NOMO-1 (cell line): ENCODE measurements at regions not wholly inside any gene's neighbourhood (a gene's known extent, or its start where the extent isn't known, plus 50 kb on each side); places are given as distances from the start of the nearest gene placed in this dataset.

Experiments used
- DNase-seq, 2 experiments: peaks; one replicate each; lab custom pipeline; 2025; ENCODE audit not compliant: unreplicated experiment in 2 of 2; lab: John Stamatoyannopoulos, UW

DNA sequence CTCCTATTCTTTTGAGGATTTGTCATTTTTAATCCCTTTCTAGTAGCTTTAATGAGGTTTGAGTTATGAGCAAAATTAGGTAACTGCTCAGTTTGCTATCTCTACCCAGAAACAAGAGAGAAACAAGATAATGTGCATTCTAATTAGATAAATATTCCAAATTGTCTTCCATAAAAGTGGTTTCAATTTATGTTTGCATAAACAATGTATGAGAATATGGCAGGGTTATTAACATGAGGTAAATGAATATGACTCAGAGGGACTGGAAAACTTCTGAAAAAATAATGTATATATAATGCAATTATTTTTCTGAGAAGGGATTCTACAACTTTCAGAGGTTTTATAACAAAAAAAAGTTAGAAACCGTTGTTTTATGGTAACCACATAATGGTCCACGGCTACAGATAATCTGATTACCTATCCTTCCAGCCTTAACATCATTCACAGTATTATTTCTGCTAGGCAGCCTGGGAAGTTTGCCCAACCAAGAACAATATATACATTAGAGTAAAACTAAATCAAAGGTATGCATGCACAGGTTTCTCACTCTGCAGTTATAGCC, 101.2 kb downstream of the CRPPA start:
- no peak for DNase-seq

DNA sequence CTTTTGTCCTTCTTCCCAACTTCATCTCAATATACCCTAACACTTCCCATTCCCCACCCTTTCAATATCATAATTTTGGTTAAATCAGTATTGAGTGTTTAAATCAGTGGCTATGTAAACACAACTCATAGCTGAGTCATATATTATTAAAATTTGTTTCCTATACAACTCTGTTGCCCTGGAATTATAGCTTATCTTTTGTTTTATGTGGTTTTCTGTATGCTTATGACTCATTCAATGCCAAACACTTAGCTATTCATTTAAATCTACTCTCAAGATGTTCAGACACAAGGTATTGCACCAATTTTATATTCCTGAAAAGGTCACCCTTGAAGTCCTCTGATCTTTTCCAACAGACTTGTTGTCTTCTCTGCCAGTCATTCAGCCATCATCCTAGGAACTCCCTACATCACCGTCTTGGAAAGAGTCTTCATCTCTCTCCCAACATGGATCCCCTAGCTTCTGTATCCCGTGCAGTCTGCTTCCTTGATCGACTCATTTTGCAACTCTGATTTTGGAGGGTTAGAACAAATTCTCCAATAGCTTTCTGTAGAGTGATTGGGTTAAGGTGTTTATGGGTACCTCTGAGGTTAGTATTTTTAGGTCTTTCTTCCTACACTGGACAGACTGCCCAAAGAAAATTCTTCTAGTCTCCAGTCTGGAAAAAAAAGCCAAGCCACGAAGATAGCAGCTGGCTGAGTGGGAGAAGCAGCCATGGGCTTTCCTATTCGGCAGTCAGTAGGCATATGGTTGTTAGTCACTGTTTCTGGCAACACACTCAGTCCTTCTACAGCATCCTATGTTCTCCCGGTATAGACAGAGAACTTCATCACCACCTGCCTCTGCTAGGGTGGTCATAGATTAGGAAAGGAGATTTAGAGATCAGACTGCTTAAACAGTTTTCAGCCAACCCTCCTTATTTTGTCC, 102.1 kb downstream of the CRPPA start:
- no peak for DNase-seq

DNA sequence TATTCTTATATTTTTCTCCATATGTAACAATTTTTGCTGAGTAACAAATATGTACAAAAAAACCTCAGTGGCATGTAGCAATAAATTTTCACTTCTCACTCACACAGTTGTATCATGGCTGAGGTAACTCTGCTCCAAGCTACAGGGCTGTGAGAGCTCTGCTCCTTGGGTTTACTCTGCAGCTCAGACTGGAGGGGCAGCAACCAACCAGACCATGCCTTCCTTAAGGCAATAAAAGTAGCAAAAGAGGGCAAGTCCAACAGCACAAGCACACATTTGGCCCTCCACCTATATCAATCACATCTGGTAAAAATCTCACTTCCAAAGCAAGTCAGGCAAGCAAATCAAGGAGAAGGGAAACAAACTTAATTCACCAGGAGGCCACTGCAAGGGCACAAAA, 102.9 kb downstream of the CRPPA start:
- no peak for DNase-seq

DNA sequence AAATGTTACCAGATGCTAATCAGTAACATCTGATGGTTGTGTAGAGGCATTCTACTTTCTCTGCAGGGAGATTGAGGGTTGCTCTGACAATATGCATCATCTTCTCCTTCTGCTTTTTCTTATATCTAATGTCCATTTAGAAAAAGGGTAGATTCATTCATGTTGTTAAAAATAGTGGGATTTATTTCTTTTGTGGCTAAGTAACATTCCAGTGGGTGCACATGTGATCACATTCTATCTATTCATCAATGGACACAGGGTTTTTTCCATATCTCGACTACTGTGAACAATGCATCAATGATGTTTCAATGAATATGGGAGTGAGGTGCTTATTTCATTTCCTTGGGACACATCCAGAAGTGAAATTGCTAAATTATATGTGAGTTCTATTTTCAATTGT, 103.9 kb downstream of the CRPPA start:
- DNase-seq, result no peak

- no peak for DNase-seq
Observed at GRCh38 chr7:16315280-16315679, 106.1 kb downstream of the CRPPA start.

DNA sequence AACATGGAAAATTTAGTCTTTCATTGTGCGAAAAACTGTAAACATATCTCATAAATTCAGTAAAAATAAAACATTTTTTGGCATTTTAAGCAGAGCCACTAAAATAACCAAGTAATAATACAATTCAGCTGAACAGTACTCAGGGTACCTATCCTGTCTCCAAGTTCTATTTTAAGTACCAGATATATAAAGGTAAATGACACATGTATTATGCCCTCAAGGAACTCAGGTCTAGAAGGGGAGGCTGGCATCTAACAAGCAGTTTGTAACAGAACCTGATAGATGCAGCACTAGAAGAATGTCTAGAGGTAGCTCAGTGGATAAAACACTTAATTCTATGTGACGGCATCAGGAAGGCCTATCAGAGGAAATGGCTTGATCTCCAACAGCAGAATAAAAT, 112.2 kb downstream of the CRPPA start:
- DNase-seq, result no peak

GRCh38 chr7:16301291-16301690, 120.0 kb downstream of the CRPPA start:
- no peak for DNase-seq

DNA sequence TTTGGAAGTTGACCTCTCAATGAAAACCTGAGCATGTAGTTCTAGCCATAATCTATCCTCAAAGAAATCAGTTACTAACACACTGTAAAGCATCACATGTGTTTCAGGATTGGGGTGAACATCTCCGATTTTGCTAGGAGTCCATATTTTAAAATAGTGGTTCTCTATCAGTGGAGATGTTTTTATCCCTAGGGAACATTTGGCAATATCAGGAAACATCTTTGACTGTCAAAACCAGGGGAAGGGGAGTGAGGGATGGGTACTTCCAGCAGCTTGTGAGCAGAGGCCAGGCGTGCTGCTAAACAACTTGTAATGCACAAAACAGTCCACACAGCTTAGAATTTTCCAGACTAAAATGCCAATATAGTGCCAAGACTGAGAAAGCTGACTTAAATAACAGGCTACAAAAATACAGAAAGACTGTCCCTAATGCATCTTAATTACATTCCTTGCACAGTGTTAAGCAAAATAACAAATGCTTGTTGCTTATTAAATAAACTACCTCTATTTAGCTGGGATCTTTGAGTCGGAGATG, 120.9 kb downstream of the CRPPA start:
- DNase-seq, result no peak

- no peak for DNase-seq
Observed at GRCh38 chr7:16299853-16300252, 121.5 kb downstream of the CRPPA start.

DNA sequence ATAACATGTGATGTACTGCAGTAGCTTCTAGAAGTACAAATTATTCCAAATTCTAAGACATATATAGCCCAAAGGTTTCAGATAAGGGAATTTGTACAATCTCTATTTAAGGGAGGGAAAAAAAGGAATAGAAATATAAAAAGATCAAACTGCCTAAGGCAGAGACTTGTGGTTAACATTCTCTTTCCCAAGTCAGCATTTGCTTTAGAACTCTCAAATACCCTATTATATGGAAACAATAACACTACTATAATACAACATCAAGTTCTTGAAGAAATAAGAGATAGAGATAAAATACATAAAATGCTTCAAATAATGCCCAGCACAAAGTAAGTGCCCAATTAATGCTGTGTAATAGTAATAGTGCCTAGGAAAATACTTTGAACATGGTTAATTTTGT, 123.1 kb downstream of the CRPPA start:
- no peak for DNase-seq

GRCh38 chr7:16295558-16295957, 125.8 kb downstream of the CRPPA start:
- DNase-seq, result no peak

GRCh38 chr7:16293669-16294425, 127.5 kb downstream of the CRPPA start:
- DNase-seq, result no peak

DNA sequence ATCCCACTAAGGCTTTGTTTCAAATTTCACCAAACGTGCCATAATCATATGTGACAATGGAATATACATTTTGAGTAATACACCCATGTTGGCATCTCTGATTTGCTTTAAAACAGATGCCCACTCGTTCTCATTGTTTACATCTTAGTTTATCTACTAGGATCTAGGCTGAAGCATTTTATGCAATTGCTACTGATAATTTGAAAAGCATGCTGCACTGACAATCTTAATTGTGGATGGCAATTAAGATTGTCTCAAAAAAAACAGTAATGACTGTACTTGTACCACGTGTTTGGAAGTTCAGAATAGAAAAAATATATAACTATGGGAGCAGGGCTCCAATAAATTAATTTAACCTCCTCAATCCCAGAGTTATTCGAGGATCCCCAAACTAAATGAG, 136.8 kb downstream of the CRPPA start:
- DNase-seq, result no peak

- no peak for DNase-seq
Observed at GRCh38 chr7:16278167-16278787, 143.1 kb downstream of the CRPPA start.

- no peak for DNase-seq
Observed at GRCh38 chr7:16271990-16272665, 149.2 kb downstream of the CRPPA start.

GRCh38 chr7:16271355-16271915, 149.9 kb downstream of the CRPPA start:
- DNase-seq, result no peak

DNA sequence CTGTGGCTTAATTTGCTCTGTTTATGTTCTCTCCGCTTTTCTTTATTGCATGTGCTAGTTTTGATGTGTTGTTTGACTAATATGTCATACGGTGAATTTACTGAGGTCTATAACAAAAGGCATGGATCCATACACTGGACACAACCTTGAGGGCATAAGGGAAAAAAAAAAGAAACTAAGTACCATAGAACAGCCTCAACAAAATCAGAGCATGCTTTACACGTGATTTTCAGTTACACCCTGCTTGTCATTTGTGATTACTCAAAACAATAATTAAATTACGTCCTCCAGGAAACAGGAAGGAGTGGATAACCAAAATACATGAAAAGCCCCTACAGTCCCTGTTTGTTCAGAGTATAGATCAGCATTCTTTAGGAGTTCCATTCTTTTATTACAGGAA, 150.5 kb downstream of the CRPPA start:
- DNase-seq, result no peak

DNA sequence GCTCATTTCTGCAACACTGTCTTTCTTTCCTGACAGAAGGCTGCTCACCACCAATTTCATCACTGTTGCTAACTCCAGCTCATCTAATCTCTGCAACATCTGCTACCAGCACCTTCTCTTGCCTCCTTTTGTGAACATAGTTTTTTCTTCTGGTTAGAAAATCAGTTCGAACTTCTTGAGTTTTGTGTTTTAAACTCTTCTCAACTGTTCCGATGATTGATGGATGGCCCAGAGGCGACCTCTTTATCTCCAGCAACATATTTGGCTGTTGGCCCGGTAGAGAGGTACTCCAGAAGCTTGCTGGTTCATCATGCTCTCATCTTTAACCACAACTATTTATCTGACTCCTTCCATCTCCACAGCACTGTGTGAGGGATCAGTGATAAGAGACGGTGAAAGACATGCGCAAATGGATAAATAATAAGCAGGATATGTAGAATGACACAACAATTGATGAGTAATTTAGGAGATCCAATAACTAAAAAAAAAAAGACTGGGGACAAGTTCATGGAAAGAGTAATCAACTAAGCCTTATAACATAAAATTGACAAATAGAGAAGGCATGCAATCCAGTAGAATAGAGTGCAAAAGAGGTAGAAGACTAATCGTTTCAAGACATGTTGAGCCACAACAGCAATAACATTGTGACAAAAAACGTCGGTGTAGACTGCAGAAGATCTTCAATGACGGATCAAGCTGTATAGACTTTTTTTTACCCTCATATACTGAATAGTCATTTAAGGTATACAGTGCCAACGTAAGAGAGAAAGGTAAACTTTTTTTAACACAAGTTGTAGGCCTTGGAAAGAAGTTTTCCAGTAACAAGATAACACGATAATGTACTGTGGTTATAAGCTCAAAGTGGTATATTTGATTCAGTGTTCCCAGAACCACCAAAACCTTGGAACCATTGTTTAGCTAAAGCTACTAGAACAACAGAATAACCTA, 152.2 kb downstream of the CRPPA start:
- DNase-seq, result no peak
